ENCODE measurements at regions not wholly inside any gene's neighbourhood (a gene's known extent, or its start where the extent isn't known, plus 50 kb on each side); places are given as distances from the start of the nearest gene placed in this dataset.
"Not testable (repeated sequence)": the region's sequence is repeated elsewhere in the genome, so short reads cannot be mapped to it uniquely, and the experiment has no call there.

GRCh38 chr13:79901336-79901735 lies 420.4 kb downstream of the NDFIP2 start:
- Histone ChIP-seq H3K36me3 (ENCODE audit: control insufficient read depth, insufficient read depth, low read length) (no peaks in the 10 kb centered on the region), H3K27me3 (ENCODE audit: control insufficient read depth, insufficient read depth, low read length) (no peaks in the 10 kb centered on the region), H3K4me3 (ENCODE audit: low read depth, low read length) (no peak overlapping the region)
- no peak for TF ChIP-seq CTCF (IDR thresholded peaks at IDR 0.05; ENCODE audit: insufficient read depth, low read length, severe bottlenecking)
- FAIRE-seq (no peak), DNase-seq (ENCODE audit: low read depth) (no peak)

GRCh38 chr13:79900356-79900755 lies 419.4 kb downstream of the NDFIP2 start:
- H3K36me3 ChIP-seq (ENCODE audit: control insufficient read depth, insufficient read depth, low read length) = no peaks in the 10 kb centered on the region
- FAIRE-seq (no peak), DNase-seq (ENCODE audit: low read depth) (no peak)
- no peak for TF ChIP-seq CTCF (IDR thresholded peaks at IDR 0.05; ENCODE audit: insufficient read depth, low read length, severe bottlenecking)
- no peak overlapping the region for H3K4me3 ChIP-seq (ENCODE audit: low read depth, low read length)
- no peaks in the 10 kb centered on the region for H3K27me3 ChIP-seq (ENCODE audit: control insufficient read depth, insufficient read depth, low read length)

- Histone ChIP-seq H3K4me3 (ENCODE audit: low read depth, low read length) (no peak overlapping the region), H3K36me3 (ENCODE audit: control insufficient read depth, insufficient read depth, low read length) (no peaks in the 10 kb centered on the region), H3K27me3 (ENCODE audit: control insufficient read depth, insufficient read depth, low read length) (no peaks in the 10 kb centered on the region)
- no peak for FAIRE-seq
- no peak for TF ChIP-seq CTCF (IDR thresholded peaks at IDR 0.05; ENCODE audit: insufficient read depth, low read length, severe bottlenecking)
- peak; percentile 52 for DNase-seq (ENCODE audit: low read depth)
Measured at GRCh38 chr13:79898996-79899395, 418.0 kb downstream of the NDFIP2 start.

DNA sequence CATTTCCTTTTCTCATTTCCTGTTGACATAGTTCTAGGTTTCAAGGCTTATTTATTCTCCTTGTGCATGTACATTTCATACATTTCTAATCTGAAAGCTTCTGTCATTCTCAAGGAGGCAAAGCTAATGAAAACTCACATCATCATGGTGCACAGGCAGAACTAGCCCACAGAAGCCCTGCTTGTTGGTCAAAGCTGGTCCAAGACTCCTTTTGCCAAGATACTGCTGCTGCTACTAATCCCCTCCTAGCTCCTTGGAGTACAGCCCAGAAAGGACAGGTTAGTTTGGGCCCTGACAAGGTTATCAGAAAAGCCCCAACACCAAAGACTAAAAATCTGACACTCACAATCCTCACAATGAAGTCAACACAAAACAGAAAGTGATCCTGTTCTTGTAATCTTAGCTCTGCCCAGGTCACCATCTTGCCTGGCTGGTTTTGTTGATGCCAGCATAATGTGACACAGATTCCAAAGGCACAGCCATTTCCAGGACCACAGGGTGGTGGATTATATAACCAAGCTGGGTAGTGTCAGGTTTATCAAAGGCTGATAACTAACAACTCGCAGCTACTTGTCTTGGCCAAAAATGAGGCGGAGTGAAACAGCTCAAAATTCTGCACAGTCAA lies 417.4 kb downstream of the NDFIP2 start:
- no peak for DNase-seq (ENCODE audit: low read depth)
- TF ChIP-seq CTCF (IDR thresholded peaks at IDR 0.05; ENCODE audit: insufficient read depth, low read length, severe bottlenecking) = no peak
- Histone ChIP-seq H3K4me3 (ENCODE audit: low read depth, low read length) (no peak overlapping the region), H3K36me3 (ENCODE audit: control insufficient read depth, insufficient read depth, low read length) (no peaks in the 10 kb centered on the region), H3K27me3 (ENCODE audit: control insufficient read depth, insufficient read depth, low read length) (no peaks in the 10 kb centered on the region)
- FAIRE-seq = no peak

DNA sequence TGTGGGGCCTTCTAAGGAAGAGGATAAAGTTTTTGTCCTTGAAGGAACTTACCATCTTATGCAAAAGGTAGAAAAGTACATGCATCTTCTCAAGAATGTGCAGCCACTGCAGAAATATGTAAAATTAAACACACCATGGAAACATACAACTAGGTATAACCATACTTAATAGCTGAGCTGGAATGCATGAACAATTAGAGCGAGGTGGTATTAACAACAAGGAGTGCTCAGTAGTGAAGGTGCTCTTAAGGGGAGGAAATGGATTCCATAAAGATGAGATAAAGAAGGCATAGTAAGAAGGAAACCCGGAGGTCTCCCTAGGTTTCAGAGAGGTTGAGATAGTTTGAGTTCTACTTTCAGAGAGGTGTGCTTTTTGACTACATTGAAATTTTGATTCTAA lies 415.9 kb downstream of the NDFIP2 start:
- no peak overlapping the region for H3K4me3 ChIP-seq (ENCODE audit: low read depth, low read length)
- no peaks in the 10 kb centered on the region for H3K27me3 ChIP-seq (ENCODE audit: control insufficient read depth, insufficient read depth, low read length)
- no peaks in the 10 kb centered on the region for H3K36me3 ChIP-seq (ENCODE audit: control insufficient read depth, insufficient read depth, low read length)
- TF ChIP-seq CTCF (IDR thresholded peaks at IDR 0.05; ENCODE audit: insufficient read depth, low read length, severe bottlenecking) = no peak
- no peak for DNase-seq (ENCODE audit: low read depth)
- FAIRE-seq = no peak

DNA sequence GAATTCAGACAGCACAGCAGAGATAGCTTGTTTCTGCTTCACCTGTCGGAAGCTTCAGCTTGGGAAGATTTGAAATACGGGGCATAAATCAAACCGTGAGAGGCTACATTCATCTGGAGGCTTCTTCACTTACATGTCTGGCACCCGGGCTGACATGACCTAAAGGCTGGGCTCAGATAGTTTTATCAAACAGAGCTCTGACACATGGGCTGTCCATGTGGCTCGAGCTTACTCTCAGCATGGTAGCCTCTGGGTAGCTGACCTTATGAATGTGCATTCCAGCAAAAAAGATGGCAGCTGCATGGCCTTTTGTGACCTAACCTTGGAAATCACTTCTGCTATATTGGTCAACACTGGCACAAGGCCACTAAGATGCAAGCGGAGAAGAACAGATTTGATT lies 414.5 kb downstream of the NDFIP2 start:
- no peaks in the 10 kb centered on the region for H3K36me3 ChIP-seq (ENCODE audit: control insufficient read depth, insufficient read depth, low read length)
- DNase-seq (ENCODE audit: low read depth) = no peak
- no peak for TF ChIP-seq CTCF (IDR thresholded peaks at IDR 0.05; ENCODE audit: insufficient read depth, low read length, severe bottlenecking)
- H3K4me3 ChIP-seq (ENCODE audit: low read depth, low read length) = no peak overlapping the region
- no peaks in the 10 kb centered on the region for H3K27me3 ChIP-seq (ENCODE audit: control insufficient read depth, insufficient read depth, low read length)
- no peak for FAIRE-seq

DNA sequence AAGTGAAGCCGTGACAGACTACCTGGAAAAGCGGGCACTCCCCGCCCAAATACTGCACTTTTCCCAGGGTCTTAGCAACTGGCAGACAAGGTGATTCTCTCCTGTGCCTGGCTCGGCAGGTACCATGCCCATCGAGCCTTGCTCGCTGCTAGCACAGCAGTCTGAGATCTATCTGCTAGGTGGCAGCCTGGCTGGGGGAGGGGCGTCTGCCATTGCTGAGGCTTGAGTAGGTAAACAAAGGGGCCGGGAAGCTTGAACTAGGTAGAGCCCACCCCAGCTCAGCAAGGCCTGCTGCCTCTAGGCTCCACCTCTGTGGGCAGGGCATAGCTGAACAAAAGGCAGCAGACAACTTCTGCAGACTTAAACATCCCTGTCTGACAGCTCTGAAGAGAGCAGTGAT lies 406.3 kb downstream of the NDFIP2 start:
- FAIRE-seq; DNase-seq (ENCODE audit: low read depth); H3K4me3 ChIP-seq (ENCODE audit: low read depth, low read length); H3K36me3 ChIP-seq (ENCODE audit: control insufficient read depth, insufficient read depth, low read length); H3K27me3 ChIP-seq (ENCODE audit: control insufficient read depth, insufficient read depth, low read length): not testable (repeated sequence)

Data from bronchial epithelial cell (primary cell).